NCI-H2029 (cell line): ENCODE measurements at regions not wholly inside any gene's neighbourhood (a gene's known extent, or its start where the extent isn't known, plus 50 kb on each side); places are given as distances from the start of the nearest gene placed in this dataset.

Source experiments
- DNase-seq: peaks from one replicate; lab custom pipeline; 2025; lab: John Stamatoyannopoulos, UW

GRCh38 chr9:89554307-89555035, 50.3 kb upstream of the GADD45G start:
- DNase-seq, result no peak

DNA sequence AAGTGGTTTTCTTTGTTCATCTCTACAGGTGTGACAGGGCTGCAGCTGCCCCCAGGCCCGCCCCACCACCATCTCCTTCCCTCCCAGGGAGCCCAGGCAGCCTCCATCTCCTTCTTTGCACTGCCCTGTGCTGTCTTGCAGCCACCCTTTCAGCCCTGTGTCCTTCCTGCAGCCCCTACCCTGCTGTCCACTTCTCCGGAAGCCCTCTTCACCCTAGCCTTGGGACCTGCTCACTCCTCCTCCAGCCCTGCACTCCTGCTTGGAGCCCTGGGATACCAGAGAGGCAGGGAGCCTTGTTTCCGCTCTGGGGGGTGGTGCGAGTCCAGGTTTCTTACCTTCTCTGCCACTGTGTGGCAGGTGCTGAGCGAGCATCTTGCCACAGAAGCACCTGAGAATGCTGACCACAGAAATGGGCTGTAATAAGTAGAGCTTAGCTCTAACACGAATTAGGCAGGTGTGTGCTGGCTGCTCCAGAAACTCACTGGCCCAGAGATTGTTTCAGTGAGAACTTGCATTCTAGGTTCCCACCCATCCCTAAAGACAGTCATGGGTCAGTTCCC, 51.3 kb upstream of the GADD45G start:
- no peak for DNase-seq

DNA sequence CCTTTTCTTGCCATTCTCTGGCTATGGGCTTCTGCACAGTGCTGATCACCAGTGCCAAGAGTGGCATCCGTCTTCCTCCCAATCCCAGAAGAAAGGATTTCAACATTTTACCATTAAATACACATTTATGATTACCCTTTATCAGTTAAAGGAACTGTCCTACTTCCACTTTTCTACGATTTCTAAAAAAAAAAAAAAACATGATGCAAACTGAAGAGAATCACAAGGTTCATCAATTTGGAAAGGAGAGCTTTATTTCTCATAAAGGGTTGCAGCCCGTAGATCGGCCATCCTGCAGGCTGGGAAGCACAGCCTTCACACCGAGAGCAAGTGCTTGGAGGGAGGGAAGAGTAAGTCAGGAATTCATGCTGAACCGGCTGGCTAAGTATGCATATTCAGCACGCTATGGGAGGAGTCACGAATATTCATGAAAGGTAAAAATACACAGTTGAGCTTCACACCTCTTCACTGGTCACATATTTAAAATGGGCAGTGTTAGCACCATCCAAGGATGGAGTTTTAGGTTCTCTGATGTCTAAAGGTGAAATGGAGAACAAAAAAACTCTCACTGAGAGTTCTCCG, 52.5 kb upstream of the SEMA4D start:
- DNase-seq, result no peak

- peak; percentile 63 for DNase-seq
Measured at GRCh38 chr9:89549031-89549644, 51.2 kb upstream of the SEMA4D start.

DNA sequence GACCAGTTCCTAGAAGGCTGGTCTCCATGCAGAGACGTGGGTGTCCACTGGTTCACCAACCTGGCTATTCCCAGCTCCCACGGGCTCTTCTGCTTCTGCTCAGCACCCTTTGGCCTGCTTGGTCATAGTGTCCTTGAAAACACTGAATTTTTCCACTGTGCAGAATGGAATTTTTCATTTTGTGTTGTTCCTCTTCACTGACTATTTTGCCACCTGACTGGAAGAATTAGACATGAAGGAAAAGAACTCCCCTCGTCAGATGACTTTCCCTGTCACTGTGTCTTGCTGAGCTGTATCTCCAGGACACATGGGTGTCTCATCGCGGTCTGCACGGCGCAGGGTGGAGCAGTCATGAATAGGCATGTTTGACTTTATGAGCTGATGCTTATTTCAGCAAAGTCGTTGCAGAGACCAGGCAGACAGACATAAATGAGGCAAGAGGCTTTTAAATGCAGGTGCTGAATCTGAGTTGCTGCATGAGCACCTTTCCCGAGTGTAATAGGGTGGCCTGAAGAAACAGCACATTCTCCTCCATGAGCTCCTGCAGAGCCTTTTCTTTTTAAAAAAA, 50.2 kb upstream of the SEMA4D start:
- DNase-seq, result no peak
